Activated naive CD8-positive, alpha-beta T cell treated with anti-CD3 and anti-CD28 coated beads for 36 hours (primary cell): ENCODE measurements at regions not wholly inside any gene's neighbourhood (a gene's known extent, or its start where the extent isn't known, plus 50 kb on each side); places are given as distances from the start of the nearest gene placed in this dataset.

Source experiments
- DNase-seq: peaks from one replicate; pipeline ENCODE4 v3.0.0; 2021
- H3K27ac Mint-ChIP-seq: one replicate; pipeline ENCODE4 v1.8.0; 2022; ENCODE audit warnings: mild to moderate bottlenecking, moderate library complexity, mixed read lengths
- H3K27me3 Mint-ChIP-seq: one replicate; pipeline ENCODE4 v1.8.0; 2022; ENCODE audit warnings: mild to moderate bottlenecking, mixed read lengths
- H3K36me3 Mint-ChIP-seq: one replicate; pipeline ENCODE4 v1.8.0; 2021; ENCODE audit warnings: mild to moderate bottlenecking, mixed read lengths
- H3K4me1 Mint-ChIP-seq: one replicate; pipeline ENCODE4 v1.8.0; 2021; ENCODE audit warnings: mixed read lengths
- H3K4me3 Mint-ChIP-seq: one replicate; pipeline ENCODE4 v1.8.0; 2022; ENCODE audit warnings: mild to moderate bottlenecking, moderate library complexity, mixed read lengths
- H3K9me3 Mint-ChIP-seq: one replicate; pipeline ENCODE4 v1.8.0; 2022; ENCODE audit warnings: mixed read lengths

- no peaks in the 10 kb centered on the region for H3K36me3 Mint-ChIP-seq
- no peak overlapping the region for H3K27ac Mint-ChIP-seq
- H3K9me3 Mint-ChIP-seq = peaks cover 15% of the 10 kb centered on the region
- DNase-seq = no peak
- no peaks in the 10 kb centered on the region for H3K27me3 Mint-ChIP-seq
- H3K4me3 Mint-ChIP-seq = no peak overlapping the region
- H3K4me1 Mint-ChIP-seq = no peaks in the 10 kb centered on the region
Observed at GRCh38 chr7:155914341-155914740, 102.1 kb upstream of the SHH start.

GRCh38 chr7:155913719-155914118 is 101.5 kb upstream of the SHH start:
- Mint-ChIP-seq H3K36me3 (no peaks in the 10 kb centered on the region), H3K27ac (no peak overlapping the region), H3K27me3 (no peaks in the 10 kb centered on the region), H3K4me3 (no peak overlapping the region), H3K9me3 (peaks cover 15% of the 10 kb centered on the region), H3K4me1 (no peaks in the 10 kb centered on the region)
- no peak for DNase-seq

- Mint-ChIP-seq H3K4me1 (no peaks in the 10 kb centered on the region), H3K9me3 (peaks cover 15% of the 10 kb centered on the region)
Observed at GRCh38 chr7:155913291-155913690, 101.0 kb upstream of the SHH start.

GRCh38 chr7:155911471-155912105 is 99.3 kb upstream of the SHH start:
- no peak for DNase-seq
- Mint-ChIP-seq H3K4me1 (no peaks in the 10 kb centered on the region), H3K9me3 (peaks cover 15% of the 10 kb centered on the region), H3K4me3 (no peak overlapping the region), H3K36me3 (no peaks in the 10 kb centered on the region), H3K27me3 (peaks cover 5% of the 10 kb centered on the region), H3K27ac (no peak overlapping the region)

More at GRCh38 chr7:155913291-155913690, 101.0 kb upstream of the SHH start:
- H3K4me3 Mint-ChIP-seq = no peak overlapping the region
- no peaks in the 10 kb centered on the region for H3K27me3 Mint-ChIP-seq
- no peak for DNase-seq
- H3K36me3 Mint-ChIP-seq = no peaks in the 10 kb centered on the region
- no peak overlapping the region for H3K27ac Mint-ChIP-seq

GRCh38 chr7:155908385-155908784 is 96.1 kb upstream of the SHH start:
- H3K27ac Mint-ChIP-seq = no peak overlapping the region
- no peak for DNase-seq
- H3K4me1 Mint-ChIP-seq = no peaks in the 10 kb centered on the region
- H3K36me3 Mint-ChIP-seq = no peaks in the 10 kb centered on the region
- no peak overlapping the region for H3K4me3 Mint-ChIP-seq
- peaks cover 6% of the 10 kb centered on the region for H3K27me3 Mint-ChIP-seq
- peaks cover 18% of the 10 kb centered on the region for H3K9me3 Mint-ChIP-seq

GRCh38 chr7:155907450-155908200 is 95.4 kb upstream of the SHH start:
- H3K27me3 Mint-ChIP-seq = peaks cover 6% of the 10 kb centered on the region
- no peak overlapping the region for H3K4me3 Mint-ChIP-seq

GRCh38 chr7:155901176-155901575 is 88.9 kb upstream of the SHH start:
- Mint-ChIP-seq H3K27ac (no peak overlapping the region), H3K36me3 (no peaks in the 10 kb centered on the region), H3K4me3 (no peak overlapping the region), H3K27me3 (no peaks in the 10 kb centered on the region), H3K9me3 (peaks cover 2% of the 10 kb centered on the region), H3K4me1 (no peaks in the 10 kb centered on the region)
- DNase-seq = no peak

More at GRCh38 chr7:155907450-155908200, 95.4 kb upstream of the SHH start:
- DNase-seq = no peak
- Mint-ChIP-seq H3K27ac (no peak overlapping the region), H3K4me1 (no peaks in the 10 kb centered on the region), H3K36me3 (no peaks in the 10 kb centered on the region), H3K9me3 (peaks cover 15% of the 10 kb centered on the region)

GRCh38 chr7:155899596-155899995 is 87.3 kb upstream of the SHH start:
- Mint-ChIP-seq H3K9me3 (peaks cover under 1% of the 10 kb centered on the region), H3K4me1 (no peaks in the 10 kb centered on the region)

GRCh38 chr7:155897758-155898386 is 85.6 kb upstream of the SHH start:
- H3K36me3 Mint-ChIP-seq = no peaks in the 10 kb centered on the region
- no peak for DNase-seq
- no peaks in the 10 kb centered on the region for H3K4me1 Mint-ChIP-seq
- no peaks in the 10 kb centered on the region for H3K9me3 Mint-ChIP-seq
- H3K4me3 Mint-ChIP-seq = no peak overlapping the region
- H3K27ac Mint-ChIP-seq = no peak overlapping the region
- H3K27me3 Mint-ChIP-seq = peaks cover 4% of the 10 kb centered on the region

More at GRCh38 chr7:155899596-155899995, 87.3 kb upstream of the SHH start:
- Mint-ChIP-seq H3K27me3 (no peaks in the 10 kb centered on the region), H3K36me3 (no peaks in the 10 kb centered on the region), H3K27ac (no peak overlapping the region), H3K4me3 (no peak overlapping the region)
- DNase-seq = no peak

- no peaks in the 10 kb centered on the region for H3K4me1 Mint-ChIP-seq
- peaks cover 2% of the 10 kb centered on the region for H3K9me3 Mint-ChIP-seq
- H3K27ac Mint-ChIP-seq = no peak overlapping the region
- H3K4me3 Mint-ChIP-seq = no peak overlapping the region
- peaks cover 4% of the 10 kb centered on the region for H3K27me3 Mint-ChIP-seq
- H3K36me3 Mint-ChIP-seq = no peaks in the 10 kb centered on the region
- no peak for DNase-seq
Observed at GRCh38 chr7:155896531-155897263, 84.4 kb upstream of the SHH start.

- DNase-seq = no peak
- H3K4me3 Mint-ChIP-seq = no peak overlapping the region
- H3K27me3 Mint-ChIP-seq = peaks cover 6% of the 10 kb centered on the region
- peaks cover 2% of the 10 kb centered on the region for H3K9me3 Mint-ChIP-seq
- no peak overlapping the region for H3K27ac Mint-ChIP-seq
- no peaks in the 10 kb centered on the region for H3K36me3 Mint-ChIP-seq
- no peaks in the 10 kb centered on the region for H3K4me1 Mint-ChIP-seq
Observed at GRCh38 chr7:155893664-155894063, 81.4 kb upstream of the SHH start.

GRCh38 chr7:155893176-155893575 is 80.9 kb upstream of the SHH start:
- H3K36me3 Mint-ChIP-seq = no peaks in the 10 kb centered on the region
- H3K9me3 Mint-ChIP-seq = peaks cover 2% of the 10 kb centered on the region
- no peak overlapping the region for H3K27ac Mint-ChIP-seq
- no peak overlapping the region for H3K4me3 Mint-ChIP-seq
- H3K4me1 Mint-ChIP-seq = no peaks in the 10 kb centered on the region
- no peak for DNase-seq
- peaks cover 10% of the 10 kb centered on the region for H3K27me3 Mint-ChIP-seq

- H3K9me3 Mint-ChIP-seq = peaks cover 2% of the 10 kb centered on the region
- no peaks in the 10 kb centered on the region for H3K4me1 Mint-ChIP-seq
- DNase-seq = no peak
- no peak overlapping the region for H3K4me3 Mint-ChIP-seq
- no peaks in the 10 kb centered on the region for H3K36me3 Mint-ChIP-seq
- no peak overlapping the region for H3K27ac Mint-ChIP-seq
- H3K27me3 Mint-ChIP-seq = peaks cover 14% of the 10 kb centered on the region
Observed at GRCh38 chr7:155889636-155890511, 77.6 kb upstream of the SHH start.

- no peak for DNase-seq
- no peak overlapping the region for H3K27ac Mint-ChIP-seq
- no peaks in the 10 kb centered on the region for H3K4me1 Mint-ChIP-seq
- no peak overlapping the region for H3K4me3 Mint-ChIP-seq
- H3K9me3 Mint-ChIP-seq = no peaks in the 10 kb centered on the region
- H3K36me3 Mint-ChIP-seq = no peaks in the 10 kb centered on the region
- H3K27me3 Mint-ChIP-seq = peaks cover 11% of the 10 kb centered on the region
Observed at GRCh38 chr7:155887174-155887525, 74.9 kb upstream of the SHH start.
